ENCODE measurements at regions not wholly inside any gene's neighbourhood (a gene's known extent, or its start where the extent isn't known, plus 50 kb on each side); places are given as distances from the start of the nearest gene placed in this dataset.

DNA sequence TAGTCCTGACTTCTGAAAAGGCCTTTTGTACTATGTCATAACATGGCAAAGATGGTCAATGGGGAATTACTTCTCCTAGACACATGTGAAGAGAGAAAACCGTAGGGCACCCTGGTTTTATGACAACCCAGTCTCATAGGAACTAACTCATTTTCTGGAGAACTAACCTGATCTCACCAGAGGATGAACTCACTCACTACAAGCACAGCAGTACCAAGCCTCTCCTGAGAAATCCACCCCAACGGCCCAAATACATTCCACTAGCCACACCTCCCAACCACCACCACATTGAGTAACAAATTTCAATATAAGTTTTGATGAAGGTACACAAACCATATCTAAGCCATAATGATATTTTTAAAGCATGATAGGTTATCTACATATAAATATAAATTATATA lies 909.3 kb upstream of the CDH10 start:
- TF ChIP-seq, protein P1, sequence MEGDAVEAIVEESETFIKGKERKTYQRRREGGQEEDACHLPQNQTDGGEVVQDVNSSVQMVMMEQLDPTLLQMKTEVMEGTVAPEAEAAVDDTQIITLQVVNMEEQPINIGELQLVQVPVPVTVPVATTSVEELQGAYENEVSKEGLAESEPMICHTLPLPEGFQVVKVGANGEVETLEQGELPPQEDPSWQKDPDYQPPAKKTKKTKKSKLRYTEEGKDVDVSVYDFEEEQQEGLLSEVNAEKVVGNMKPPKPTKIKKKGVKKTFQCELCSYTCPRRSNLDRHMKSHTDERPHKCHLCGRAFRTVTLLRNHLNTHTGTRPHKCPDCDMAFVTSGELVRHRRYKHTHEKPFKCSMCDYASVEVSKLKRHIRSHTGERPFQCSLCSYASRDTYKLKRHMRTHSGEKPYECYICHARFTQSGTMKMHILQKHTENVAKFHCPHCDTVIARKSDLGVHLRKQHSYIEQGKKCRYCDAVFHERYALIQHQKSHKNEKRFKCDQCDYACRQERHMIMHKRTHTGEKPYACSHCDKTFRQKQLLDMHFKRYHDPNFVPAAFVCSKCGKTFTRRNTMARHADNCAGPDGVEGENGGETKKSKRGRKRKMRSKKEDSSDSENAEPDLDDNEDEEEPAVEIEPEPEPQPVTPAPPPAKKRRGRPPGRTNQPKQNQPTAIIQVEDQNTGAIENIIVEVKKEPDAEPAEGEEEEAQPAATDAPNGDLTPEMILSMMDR (conservative IDR thresholded peaks at IDR 0.05; ENCODE audit: low read length), result no peak
- no peak for TF ChIP-seq EZH2phosphoT487 (IDR thresholded peaks at IDR 0.05; ENCODE audit: borderline replicate concordance, low read depth, low read length)

All from OCI-LY7 (cell line).